ENCODE measurements at regions not wholly inside any gene's neighbourhood (a gene's known extent, or its start where the extent isn't known, plus 50 kb on each side); places are given as distances from the start of the nearest gene placed in this dataset.
A peak's percentile ranks its signal among the peaks of the same experiment; 100 is the strongest.

- no peak for DNase-seq (ENCODE audit: low spot score in 2 of 2, unreplicated experiment in 2 of 2)
- Mint-ChIP-seq H3K27ac (peak overlapping the region; percentile 78), H3K27me3 (ENCODE audit: low read depth) (no peaks in the 10 kb centered on the region), H3K36me3 (peaks cover 26% of the 10 kb centered on the region), H3K9me3 (no peaks in the 10 kb centered on the region), H3K4me3 (no peak overlapping the region), H3K4me1 (peaks cover 20% of the 10 kb centered on the region)
- no peak for TF ChIP-seq CTCF (IDR thresholded peaks at IDR 0.05; ENCODE audit: unreplicated experiment)
Observed at GRCh38 chr12:124379379-124379937, 84.6 kb downstream of the RFLNA start.

- Mint-ChIP-seq H3K27ac (no peak overlapping the region), H3K9me3 (no peaks in the 10 kb centered on the region), H3K4me3 (no peak overlapping the region), H3K4me1 (peaks cover 18% of the 10 kb centered on the region), H3K36me3 (peaks cover 27% of the 10 kb centered on the region), H3K27me3 (ENCODE audit: low read depth) (no peaks in the 10 kb centered on the region)
- TF ChIP-seq CTCF (IDR thresholded peaks at IDR 0.05; ENCODE audit: unreplicated experiment): no peak
- DNase-seq (ENCODE audit: low spot score in 2 of 2, unreplicated experiment in 2 of 2): no peak
Observed at GRCh38 chr12:124378926-124379325, 84.0 kb downstream of the RFLNA start.

GRCh38 chr12:124377981-124378509 lies 83.2 kb downstream of the RFLNA start:
- Mint-ChIP-seq H3K9me3 (no peaks in the 10 kb centered on the region), H3K36me3 (peaks cover 27% of the 10 kb centered on the region), H3K27ac (no peak overlapping the region), H3K27me3 (ENCODE audit: low read depth) (no peaks in the 10 kb centered on the region), H3K4me3 (no peak overlapping the region), H3K4me1 (peaks cover 18% of the 10 kb centered on the region)
- no peak for TF ChIP-seq CTCF (IDR thresholded peaks at IDR 0.05; ENCODE audit: unreplicated experiment)
- DNase-seq (ENCODE audit: low spot score in 2 of 2, unreplicated experiment in 2 of 2): no peak

- Mint-ChIP-seq H3K27ac (no peak overlapping the region), H3K36me3 (peaks cover 21% of the 10 kb centered on the region), H3K4me3 (no peak overlapping the region), H3K27me3 (ENCODE audit: low read depth) (no peaks in the 10 kb centered on the region), H3K4me1 (peaks cover 9% of the 10 kb centered on the region), H3K9me3 (no peaks in the 10 kb centered on the region)
- TF ChIP-seq CTCF (IDR thresholded peaks at IDR 0.05; ENCODE audit: unreplicated experiment): no peak
- DNase-seq (ENCODE audit: low spot score in 2 of 2, unreplicated experiment in 2 of 2): no peak
Observed at GRCh38 chr12:124376435-124376834, 81.5 kb downstream of the RFLNA start.

- Mint-ChIP-seq H3K27me3 (ENCODE audit: low read depth) (no peaks in the 10 kb centered on the region), H3K4me1 (peaks cover 4% of the 10 kb centered on the region), H3K4me3 (no peak overlapping the region), H3K9me3 (no peaks in the 10 kb centered on the region), H3K27ac (no peak overlapping the region), H3K36me3 (peaks cover 19% of the 10 kb centered on the region)
- TF ChIP-seq CTCF (IDR thresholded peaks at IDR 0.05; ENCODE audit: unreplicated experiment): no peak
- no peak for DNase-seq (ENCODE audit: low spot score in 2 of 2, unreplicated experiment in 2 of 2)
Observed at GRCh38 chr12:124375789-124376175, 80.9 kb downstream of the RFLNA start.
